Muscle of leg (tissue), 3 donors: ENCODE measurements at regions not wholly inside any gene's neighbourhood (a gene's known extent, or its start where the extent isn't known, plus 50 kb on each side); places are given as distances from the start of the nearest gene placed in this dataset.

ENCODE experiments used
- DNase-seq: peaks from one replicate; pipeline ENCODE4 v3.0.0; 2013
- H3K27ac ChIP-seq: one replicate; pipeline ENCODE4 v1.5.1; 2013; ENCODE audit warnings: mild to moderate bottlenecking, low read length, control low read depth
- H3K27me3 ChIP-seq: one replicate; pipeline ENCODE4 v1.6.1; 2013; ENCODE audit warnings: low read length; ENCODE audit not compliant: control insufficient read depth, insufficient read depth
- H3K36me3 ChIP-seq: one replicate; pipeline ENCODE4 v1.6.1; 2013; ENCODE audit warnings: low read length; ENCODE audit not compliant: control insufficient read depth, insufficient read depth
- H3K4me1 ChIP-seq: one replicate; pipeline ENCODE4 v1.6.1; 2013; ENCODE audit warnings: low read length; ENCODE audit not compliant: control insufficient read depth, insufficient read depth
- H3K4me3 ChIP-seq: one replicate; pipeline ENCODE4 v1.5.1; 2013; ENCODE audit warnings: low read length, control low read depth
- H3K9me3 ChIP-seq: replicated peaks from 2 replicates; pipeline ENCODE4 v1.6.1; 2013; ENCODE audit warnings: low read depth, low read length; ENCODE audit not compliant: control insufficient read depth
- WGBS: methylation state at CpG from one replicate; pipeline ENCODE4 v1.1.5; 2013; ENCODE audit warnings: missing lambda C conversion rate; ENCODE audit not compliant: insufficient coverage; 5-methylcytosine and 5-hydroxymethylcytosine counted together

GRCh38 chr3:16728770-16729745, 123.8 kb upstream of the DAZL start:
- H3K27ac ChIP-seq, result no peak overlapping the region
- no peak for DNase-seq
- peaks cover 2% of the 10 kb centered on the region for H3K9me3 ChIP-seq
- no peaks in the 10 kb centered on the region for H3K36me3 ChIP-seq
- no peaks in the 10 kb centered on the region for H3K27me3 ChIP-seq
- no peaks in the 10 kb centered on the region for H3K4me1 ChIP-seq
- WGBS, result 55% methylated on average over 2 of the region's 4 CpGs
- H3K4me3 ChIP-seq, result no peak overlapping the region

- Histone ChIP-seq H3K27me3 (no peaks in the 10 kb centered on the region), H3K27ac (no peak overlapping the region), H3K4me1 (no peaks in the 10 kb centered on the region), H3K36me3 (no peaks in the 10 kb centered on the region), H3K9me3 (no peaks in the 10 kb centered on the region), H3K4me3 (no peak overlapping the region)
- WGBS, result no CpG with 5 or more reads among the region's 1 CpG
- DNase-seq, result no peak
These were observed 133.2 kb upstream of the DAZL start for GRCh38 chr3:16738451-16738850.

GRCh38 chr3:16739541-16740105, 134.4 kb upstream of the DAZL start:
- Histone ChIP-seq H3K36me3 (no peaks in the 10 kb centered on the region), H3K27me3 (no peaks in the 10 kb centered on the region), H3K4me1 (no peaks in the 10 kb centered on the region), H3K27ac (no peak overlapping the region), H3K4me3 (no peak overlapping the region), H3K9me3 (no peaks in the 10 kb centered on the region)
- WGBS, result no CpG with 5 or more reads among the region's 5 CpGs
- DNase-seq, result no peak

- no peaks in the 10 kb centered on the region for H3K4me1 ChIP-seq
- H3K4me3 ChIP-seq, result no peak overlapping the region
- no peak for DNase-seq
- WGBS, result no CpG with 5 or more reads among the region's 1 CpG
- no peak overlapping the region for H3K27ac ChIP-seq
- no peaks in the 10 kb centered on the region for H3K36me3 ChIP-seq
- no peaks in the 10 kb centered on the region for H3K27me3 ChIP-seq
- no peaks in the 10 kb centered on the region for H3K9me3 ChIP-seq
These were observed 135.3 kb upstream of the DAZL start for GRCh38 chr3:16740515-16740914.

GRCh38 chr3:16741103-16741758, 136.0 kb upstream of the DAZL start:
- H3K27me3 ChIP-seq, result no peaks in the 10 kb centered on the region
- H3K36me3 ChIP-seq, result no peaks in the 10 kb centered on the region
- H3K4me1 ChIP-seq, result no peaks in the 10 kb centered on the region
- WGBS, result 83% methylated on average over 1 of the region's 4 CpGs
- H3K9me3 ChIP-seq, result no peaks in the 10 kb centered on the region
- H3K4me3 ChIP-seq, result no peak overlapping the region
- DNase-seq, result no peak
- no peak overlapping the region for H3K27ac ChIP-seq

- H3K9me3 ChIP-seq, result no peaks in the 10 kb centered on the region
- H3K4me3 ChIP-seq, result no peak overlapping the region
- no peak overlapping the region for H3K27ac ChIP-seq
- WGBS, result no CpG with 5 or more reads among the region's 4 CpGs
- H3K4me1 ChIP-seq, result no peaks in the 10 kb centered on the region
- DNase-seq, result peak; percentile 50
- H3K36me3 ChIP-seq, result no peaks in the 10 kb centered on the region
- no peaks in the 10 kb centered on the region for H3K27me3 ChIP-seq
These were observed 136.7 kb upstream of the DAZL start for GRCh38 chr3:16741890-16742289.

- no peaks in the 10 kb centered on the region for H3K36me3 ChIP-seq
- no peaks in the 10 kb centered on the region for H3K9me3 ChIP-seq
- H3K4me3 ChIP-seq, result no peak overlapping the region
- H3K4me1 ChIP-seq, result no peaks in the 10 kb centered on the region
- H3K27me3 ChIP-seq, result no peaks in the 10 kb centered on the region
- H3K27ac ChIP-seq, result no peak overlapping the region
- no peak for DNase-seq
These were observed 138.1 kb upstream of the DAZL start for GRCh38 chr3:16743276-16743675.

GRCh38 chr3:16759227-16759903, 125.4 kb upstream of the PLCL2 start:
- no peak for DNase-seq
- no peak overlapping the region for H3K4me3 ChIP-seq
- no peak overlapping the region for H3K27ac ChIP-seq
- no peaks in the 10 kb centered on the region for H3K4me1 ChIP-seq
- no peaks in the 10 kb centered on the region for H3K36me3 ChIP-seq
- H3K27me3 ChIP-seq, result no peaks in the 10 kb centered on the region
- 80% methylated on average over 2 of the region's 2 CpGs for WGBS
- H3K9me3 ChIP-seq, result no peaks in the 10 kb centered on the region

GRCh38 chr3:16761571-16761970, 123.2 kb upstream of the PLCL2 start:
- Histone ChIP-seq H3K36me3 (no peaks in the 10 kb centered on the region), H3K9me3 (no peaks in the 10 kb centered on the region), H3K4me3 (no peak overlapping the region), H3K27ac (no peak overlapping the region), H3K27me3 (no peaks in the 10 kb centered on the region), H3K4me1 (no peaks in the 10 kb centered on the region)
- DNase-seq, result no peak
- WGBS, result no CpG with 5 or more reads among the region's 1 CpG

GRCh38 chr3:16765661-16766060, 119.1 kb upstream of the PLCL2 start:
- H3K4me3 ChIP-seq, result no peak overlapping the region
- no peak overlapping the region for H3K27ac ChIP-seq
- no peak for DNase-seq
- no peaks in the 10 kb centered on the region for H3K36me3 ChIP-seq
- H3K4me1 ChIP-seq, result peaks cover 10% of the 10 kb centered on the region
- WGBS, result 100% methylated on average over 1 of the region's 1 CpG
- no peaks in the 10 kb centered on the region for H3K9me3 ChIP-seq
- no peaks in the 10 kb centered on the region for H3K27me3 ChIP-seq
